ENCODE measurements at regions not wholly inside any gene's neighbourhood (a gene's known extent, or its start where the extent isn't known, plus 50 kb on each side); places are given as distances from the start of the nearest gene placed in this dataset.

DNA sequence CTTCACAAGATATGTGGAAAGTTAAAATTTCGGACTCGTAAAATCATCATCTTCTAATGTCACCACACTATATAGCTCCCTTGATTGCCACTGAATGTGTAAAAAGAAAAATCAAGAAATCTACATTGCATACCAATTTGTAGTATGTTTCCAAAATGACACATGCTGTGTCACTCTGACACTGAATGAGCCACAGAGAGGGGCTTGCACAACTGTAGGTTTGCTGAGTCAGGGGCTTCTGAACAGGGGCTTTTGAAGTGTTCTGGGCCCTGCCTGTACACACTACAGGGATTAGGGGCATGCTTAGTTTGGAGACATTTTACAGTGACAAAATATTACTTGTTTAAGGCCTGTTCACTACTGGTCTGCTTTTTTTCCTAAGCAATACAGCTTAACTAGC, 234.4 kb upstream of the GRAMD2B start:
- TF ChIP-seq EZH2 (IDR thresholded peaks at IDR 0.05; ENCODE audit: low read length, unreplicated experiment), result no peak
- TF ChIP-seq, protein P1, sequence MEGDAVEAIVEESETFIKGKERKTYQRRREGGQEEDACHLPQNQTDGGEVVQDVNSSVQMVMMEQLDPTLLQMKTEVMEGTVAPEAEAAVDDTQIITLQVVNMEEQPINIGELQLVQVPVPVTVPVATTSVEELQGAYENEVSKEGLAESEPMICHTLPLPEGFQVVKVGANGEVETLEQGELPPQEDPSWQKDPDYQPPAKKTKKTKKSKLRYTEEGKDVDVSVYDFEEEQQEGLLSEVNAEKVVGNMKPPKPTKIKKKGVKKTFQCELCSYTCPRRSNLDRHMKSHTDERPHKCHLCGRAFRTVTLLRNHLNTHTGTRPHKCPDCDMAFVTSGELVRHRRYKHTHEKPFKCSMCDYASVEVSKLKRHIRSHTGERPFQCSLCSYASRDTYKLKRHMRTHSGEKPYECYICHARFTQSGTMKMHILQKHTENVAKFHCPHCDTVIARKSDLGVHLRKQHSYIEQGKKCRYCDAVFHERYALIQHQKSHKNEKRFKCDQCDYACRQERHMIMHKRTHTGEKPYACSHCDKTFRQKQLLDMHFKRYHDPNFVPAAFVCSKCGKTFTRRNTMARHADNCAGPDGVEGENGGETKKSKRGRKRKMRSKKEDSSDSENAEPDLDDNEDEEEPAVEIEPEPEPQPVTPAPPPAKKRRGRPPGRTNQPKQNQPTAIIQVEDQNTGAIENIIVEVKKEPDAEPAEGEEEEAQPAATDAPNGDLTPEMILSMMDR (conservative IDR thresholded peaks at IDR 0.05; ENCODE audit: low read depth, low read length), result no peak
